ENCODE measurements at regions not wholly inside any gene's neighbourhood (a gene's known extent, or its start where the extent isn't known, plus 50 kb on each side); places are given as distances from the start of the nearest gene placed in this dataset.

DNA sequence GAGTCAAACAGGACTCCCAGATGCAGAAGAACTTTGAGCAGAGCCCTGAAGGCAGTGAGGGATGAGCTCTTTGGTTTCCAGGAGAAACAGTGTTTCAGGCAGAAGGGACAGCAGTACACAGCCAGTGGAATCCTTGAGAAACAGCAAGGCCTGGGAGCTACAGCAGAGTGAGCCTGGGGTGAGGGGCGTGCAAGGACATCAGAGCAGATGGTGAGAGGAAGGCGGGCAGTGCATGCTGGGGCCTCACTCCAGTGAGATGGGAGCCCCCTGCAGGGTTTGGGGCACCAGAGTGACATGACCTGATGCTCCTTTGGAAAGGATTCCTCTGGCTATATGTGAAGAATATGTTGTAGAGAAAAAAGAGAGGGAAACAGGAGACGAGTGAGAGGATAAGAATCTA, 98.1 kb upstream of the EGFL6 start:
- TF ChIP-seq, protein P1, sequence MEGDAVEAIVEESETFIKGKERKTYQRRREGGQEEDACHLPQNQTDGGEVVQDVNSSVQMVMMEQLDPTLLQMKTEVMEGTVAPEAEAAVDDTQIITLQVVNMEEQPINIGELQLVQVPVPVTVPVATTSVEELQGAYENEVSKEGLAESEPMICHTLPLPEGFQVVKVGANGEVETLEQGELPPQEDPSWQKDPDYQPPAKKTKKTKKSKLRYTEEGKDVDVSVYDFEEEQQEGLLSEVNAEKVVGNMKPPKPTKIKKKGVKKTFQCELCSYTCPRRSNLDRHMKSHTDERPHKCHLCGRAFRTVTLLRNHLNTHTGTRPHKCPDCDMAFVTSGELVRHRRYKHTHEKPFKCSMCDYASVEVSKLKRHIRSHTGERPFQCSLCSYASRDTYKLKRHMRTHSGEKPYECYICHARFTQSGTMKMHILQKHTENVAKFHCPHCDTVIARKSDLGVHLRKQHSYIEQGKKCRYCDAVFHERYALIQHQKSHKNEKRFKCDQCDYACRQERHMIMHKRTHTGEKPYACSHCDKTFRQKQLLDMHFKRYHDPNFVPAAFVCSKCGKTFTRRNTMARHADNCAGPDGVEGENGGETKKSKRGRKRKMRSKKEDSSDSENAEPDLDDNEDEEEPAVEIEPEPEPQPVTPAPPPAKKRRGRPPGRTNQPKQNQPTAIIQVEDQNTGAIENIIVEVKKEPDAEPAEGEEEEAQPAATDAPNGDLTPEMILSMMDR (IDR thresholded peaks at IDR 0.05) = no peak
- no peak for TF ChIP-seq POLR2A (IDR thresholded peaks at IDR 0.05)
